GM12878 (cell line): ENCODE measurements at regions not wholly inside any gene's neighbourhood (a gene's known extent, or its start where the extent isn't known, plus 50 kb on each side); places are given as distances from the start of the nearest gene placed in this dataset.

Experiments used
- ATAC-seq: fragments of 200-7000 bp; cut with Tn5 transposase; 3 replicates; pipeline ENCODE4 v1.9.1; 2020; ENCODE audit warnings: mild to moderate bottlenecking, moderate library complexity
- BruUV-seq: library from RNA; stranded (reverse); fragments of 400-500 nt; replicated peaks from 2 replicates; lab custom pipeline; 2021; lab: Mats Ljungman, UMichigan
- CTCF ChIA-PET: fragments of 300-600 bp; sonication (Branson Sonifier 250); formaldehyde crosslinking; extraction: SDS; loops from one replicate; lab custom pipeline; 2021; ENCODE audit warnings: inconsistent platforms; lab: Yijun Ruan, JAX
- POLR2A ChIA-PET: fragments of 350-600 bp; formaldehyde crosslinking; extraction: SDS; loops from one replicate; lab custom pipeline; 2021; ENCODE audit warnings: inconsistent platforms; lab: Charles Lee
- RAD21 ChIA-PET: fragments of 300-600 bp; sonication (Branson Sonifier 250); formaldehyde crosslinking; loops from one replicate; lab custom pipeline; 2023; ENCODE audit warnings: antibody characterized with exemption; ENCODE audit not compliant: unreplicated experiment; lab: Charles Lee
- SMC1A ChIA-PET: fragments of 300-600 bp; sonication (Branson Sonifier 250); formaldehyde crosslinking; loops from one replicate; lab custom pipeline; 2023; ENCODE audit not compliant: unreplicated experiment, uncharacterized antibody; lab: Charles Lee
- DNase-seq: peaks from one replicate; pipeline ENCODE4 v3.0.0-alpha.2; 2011; ENCODE audit warnings: low read depth, low spot score
- FAIRE-seq: peaks from 3 replicates; lab custom pipeline; 2011; peaks lifted over from hg19 to GRCh38; lab: Jason Lieb, UNC
- H2AFZ ChIP-seq: 2 replicates; pipeline ENCODE4 v1.6.0; 2011; ENCODE audit warnings: low read depth, low read length, control low read depth; ENCODE audit not compliant: control insufficient read depth
- H3K27ac ChIP-seq: 2 replicates; pipeline ENCODE4 v1.5.1; 2011; ENCODE audit warnings: control low read depth; ENCODE audit not compliant: control insufficient read depth, insufficient read depth
- H3K27me3 ChIP-seq, 2 experiments: replicated peaks in 1 of 2; 2 replicates each; pipeline versions ENCODE4 v1.6.0 to v1.6.1; 2011; ENCODE audit warnings: low read length in 1 of 2; ENCODE audit not compliant: control insufficient read depth in 2 of 2, insufficient read depth in 2 of 2
- H3K36me3 ChIP-seq, 2 experiments: 2 replicates each; pipeline ENCODE4 v1.5.1; 2011; ENCODE audit warnings: low read length in 1 of 2; ENCODE audit not compliant: control insufficient read depth in 2 of 2, insufficient read depth in 2 of 2
- H3K4me1 ChIP-seq: 2 replicates; pipeline ENCODE4 v1.6.1; 2011; ENCODE audit warnings: mild to moderate bottlenecking, low read length, moderate library complexity, mixed read lengths; ENCODE audit not compliant: control insufficient read depth, insufficient read depth
- H3K4me2 ChIP-seq: 2 replicates; pipeline ENCODE4 v1.6.0; 2011; ENCODE audit warnings: control low read depth; ENCODE audit not compliant: control insufficient read depth, insufficient read depth
- H3K4me3 ChIP-seq: fragments of 200-600 bp; sonication (generic); 2 replicates; pipeline ENCODE4 v1.5.1; 2016
- H3K79me2 ChIP-seq: 2 replicates; pipeline ENCODE4 v1.6.0; 2011; ENCODE audit warnings: low read length; ENCODE audit not compliant: control insufficient read depth, insufficient read depth
- H3K9ac ChIP-seq: 2 replicates; pipeline ENCODE4 v1.8.0; 2011; ENCODE audit warnings: low read length, control low read depth, mixed read lengths; ENCODE audit not compliant: control insufficient read depth, insufficient read depth
- H3K9me3 ChIP-seq: replicated peaks from 3 replicates; pipeline ENCODE4 v1.5.1; 2011; ENCODE audit warnings: mild to moderate bottlenecking, low read length; ENCODE audit not compliant: control insufficient read depth, insufficient read depth
- H4K20me1 ChIP-seq: 2 replicates; pipeline ENCODE4 v1.6.0; 2011; ENCODE audit not compliant: control insufficient read depth, insufficient read depth
- EP300 ChIP-seq, 2 experiments: fragments of 150-350 bp in 1 of 2; IDR thresholded peaks; 2 replicates each; pipeline ENCODE4 v1.6.1; 2011 to 2012; ENCODE audit warnings: low read depth in 2 of 2, low read length in 2 of 2, borderline replicate concordance in 1 of 2, improper control_type of control experiment in 1 of 2, inconsistent platforms in 1 of 2; ENCODE audit not compliant: control insufficient read depth in 1 of 2
- JUNB ChIP-seq: IDR thresholded peaks from 2 replicates; pipeline ENCODE4 v1.6.1; 2016; ENCODE audit warnings: antibody characterized with exemption, mild to moderate bottlenecking
- MEF2B ChIP-seq: fragments of 450-650 bp; IDR thresholded peaks from 2 replicates; pipeline ENCODE4 v1.6.1; 2018; ENCODE audit warnings: mild to moderate bottlenecking, moderate library complexity; ENCODE audit not compliant: partially characterized antibody, poor library complexity, severe bottlenecking
- NR2C2 ChIP-seq: IDR thresholded peaks from 2 replicates; pipeline ENCODE4 v1.6.1; 2011; ENCODE audit warnings: borderline replicate concordance, low read depth; ENCODE audit not compliant: control insufficient read depth, insufficient read length
- PAX5 ChIP-seq: IDR thresholded peaks from 2 replicates; pipeline ENCODE4 v1.6.1; 2011; ENCODE audit warnings: low read depth, low read length, borderline replicate concordance
- POU2F2 ChIP-seq: IDR thresholded peaks from 3 replicates; pipeline ENCODE4 v1.6.1; 2011; ENCODE audit warnings: low read depth, mild to moderate bottlenecking, low read length, borderline replicate concordance
- TCF3 ChIP-seq: IDR thresholded peaks from 2 replicates; pipeline ENCODE4 v1.6.1; 2012; ENCODE audit warnings: low read depth, mild to moderate bottlenecking, low read length, borderline replicate concordance; ENCODE audit not compliant: insufficient read depth
- WGBS: methylation state at CpG from one replicate; pipeline ENCODE4 v1.1.6; 2016; ENCODE audit warnings: low lambda C conversion rate; ENCODE audit not compliant: insufficient replicate concordance, insufficient coverage; ENCODE audit errors: missing lambda C conversion rate; 5-methylcytosine and 5-hydroxymethylcytosine counted together
- in situ Hi-C: fragments of 300-500 bp; cut with MboI; formaldehyde crosslinking; loops from 9 replicates; pipeline ENCODE4 v1.14.3; 2018; ENCODE audit warnings: mixed read lengths
- intact Hi-C: fragments of 100-400 bp; cut with micrococcal nuclease; formaldehyde crosslinking; loops from one replicate; pipeline ENCODE4 v1.14.2; 2022; ENCODE audit not compliant: unreplicated experiment
- TF ChIP-seq, protein P1 (sequence below): IDR thresholded peaks from 2 replicates; pipeline ENCODE4 v1.6.1; 2012; ENCODE audit warnings: low read depth, low read length, improper control_type of control experiment
- TF ChIP-seq, protein P2 (sequence below): IDR thresholded peaks from 2 replicates; pipeline ENCODE4 v1.6.1; 2012; ENCODE audit warnings: mild to moderate bottlenecking, low read depth, low read length
- TF ChIP-seq, protein P3 (sequence below): IDR thresholded peaks from 2 replicates; pipeline ENCODE4 v1.6.1; 2011; ENCODE audit warnings: borderline replicate concordance, low read depth, mild to moderate bottlenecking, moderate library complexity, low read length; ENCODE audit not compliant: insufficient read depth, poor library complexity, severe bottlenecking

DNA sequence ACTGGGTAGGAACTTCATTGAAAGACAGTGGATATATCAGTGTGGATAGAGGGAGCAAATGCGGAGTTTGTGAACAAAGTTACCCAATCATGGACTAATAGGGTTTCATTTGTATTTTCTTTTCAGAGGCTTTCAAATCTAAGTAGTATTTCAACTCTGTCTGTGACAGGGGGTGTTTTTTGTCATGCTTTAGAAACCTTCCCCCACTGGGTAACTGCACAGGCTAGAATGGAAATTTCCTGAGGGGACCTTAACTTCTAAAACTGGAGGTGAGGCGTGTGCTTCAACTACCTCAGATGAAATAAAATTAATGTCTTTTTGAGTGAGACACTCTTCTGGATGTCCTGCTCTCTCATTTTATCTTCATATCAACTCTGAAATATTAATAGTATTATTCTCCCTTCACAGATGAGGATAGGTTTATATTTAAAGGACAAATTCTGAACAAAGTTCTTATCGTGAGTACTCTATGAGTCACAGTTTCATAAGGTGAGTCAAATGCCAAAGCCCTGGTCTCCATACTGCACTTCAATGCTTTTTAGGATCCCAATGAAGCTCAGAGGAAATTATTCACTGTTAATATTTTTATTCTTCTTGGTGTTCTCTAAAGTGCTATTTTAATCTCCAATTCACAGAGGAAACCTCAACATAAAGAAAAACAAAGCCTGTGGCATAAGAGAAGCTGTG lies 770.6 kb downstream of the CCSER2 start:
- BruUV-seq, result no TSS peak
- Histone ChIP-seq H2AFZ (no peak overlapping the region), H3K27ac (no peak overlapping the region), H3K36me3 (no peaks in the 10 kb centered on the region), H3K4me2 (no peak overlapping the region), H3K4me3 (no peak overlapping the region)
- SMC1A ChIA-PET, result no interaction called here
- intact Hi-C loops, result no loop called here
- CTCF ChIA-PET, result interaction anchor here (1.3 kb wide), 1 partner anchor 19 kb away, joined by 3 read pairs; no protein-coding TSS in a partner anchor
- no peak for TF ChIP-seq POU2F2
- TF ChIP-seq EP300 (IDR thresholded peaks at IDR 0.05; ENCODE audit: borderline replicate concordance in 1 of 2, control insufficient read depth in 1 of 2, low read depth in 2 of 2, low read length in 2 of 2), result no peak
- TF ChIP-seq, all 136 proteins: peak for 0
- RAD21 ChIA-PET, result no interaction called here
- Histone ChIP-seq H3K4me1 (no peaks in the 10 kb centered on the region), H3K9me3 (no peaks in the 10 kb centered on the region), H3K79me2 (no peaks in the 10 kb centered on the region), H3K27me3 (no peaks in the 10 kb centered on the region), H3K9ac (no peak overlapping the region), H4K20me1 (no peaks in the 10 kb centered on the region)
- no peak for FAIRE-seq
- 22% methylated on average over 3 of the region's 3 CpGs for WGBS
- in situ Hi-C loops, result no loop called here
- no peak for ATAC-seq
- no peak for DNase-seq
- POLR2A ChIA-PET, result no interaction called here

DNA sequence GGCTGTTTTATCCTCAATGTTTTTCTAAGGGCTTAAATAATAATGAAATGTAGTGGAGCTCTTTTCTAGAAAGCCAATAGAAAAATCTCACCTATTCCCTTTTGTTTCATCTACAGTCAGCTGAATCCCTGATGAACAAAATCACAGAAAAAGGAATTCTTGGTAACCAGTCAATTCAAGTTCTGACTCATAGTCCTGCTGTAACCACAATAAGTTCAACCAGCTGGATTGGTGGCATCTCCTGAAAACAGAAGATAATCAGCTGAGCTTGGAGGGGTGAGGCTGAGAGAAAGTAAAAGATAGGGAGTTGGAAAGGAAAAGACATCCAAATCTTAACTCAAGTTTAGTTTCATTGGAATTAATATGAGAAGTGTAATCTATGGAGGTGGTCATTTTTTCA lies 772.1 kb downstream of the CCSER2 start:
- Histone ChIP-seq H3K4me3 (no peak overlapping the region), H3K27ac (no peak overlapping the region), H3K9ac (no peak overlapping the region), H3K4me2 (no peak overlapping the region), H3K4me1 (no peaks in the 10 kb centered on the region), H4K20me1 (no peaks in the 10 kb centered on the region), H3K9me3 (no peaks in the 10 kb centered on the region), H3K36me3 (no peaks in the 10 kb centered on the region), H3K27me3 (no peaks in the 10 kb centered on the region), H3K79me2 (no peaks in the 10 kb centered on the region), H2AFZ (no peak overlapping the region)
- BruUV-seq, result no TSS peak
- ChIA-PET POLR2A (no interaction called here), CTCF (no interaction called here), SMC1A (no interaction called here), RAD21 (no interaction called here)
- no peak for ATAC-seq
- in situ Hi-C loops (no loop called here), intact Hi-C loops (no loop called here)
- DNase-seq, result no peak
- no peak for FAIRE-seq
- TF ChIP-seq, protein P1, sequence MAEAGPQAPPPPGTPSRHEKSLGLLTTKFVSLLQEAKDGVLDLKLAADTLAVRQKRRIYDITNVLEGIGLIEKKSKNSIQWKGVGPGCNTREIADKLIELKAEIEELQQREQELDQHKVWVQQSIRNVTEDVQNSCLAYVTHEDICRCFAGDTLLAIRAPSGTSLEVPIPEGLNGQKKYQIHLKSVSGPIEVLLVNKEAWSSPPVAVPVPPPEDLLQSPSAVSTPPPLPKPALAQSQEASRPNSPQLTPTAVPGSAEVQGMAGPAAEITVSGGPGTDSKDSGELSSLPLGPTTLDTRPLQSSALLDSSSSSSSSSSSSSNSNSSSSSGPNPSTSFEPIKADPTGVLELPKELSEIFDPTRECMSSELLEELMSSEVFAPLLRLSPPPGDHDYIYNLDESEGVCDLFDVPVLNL, result no peak
- TF ChIP-seq, protein P2, sequence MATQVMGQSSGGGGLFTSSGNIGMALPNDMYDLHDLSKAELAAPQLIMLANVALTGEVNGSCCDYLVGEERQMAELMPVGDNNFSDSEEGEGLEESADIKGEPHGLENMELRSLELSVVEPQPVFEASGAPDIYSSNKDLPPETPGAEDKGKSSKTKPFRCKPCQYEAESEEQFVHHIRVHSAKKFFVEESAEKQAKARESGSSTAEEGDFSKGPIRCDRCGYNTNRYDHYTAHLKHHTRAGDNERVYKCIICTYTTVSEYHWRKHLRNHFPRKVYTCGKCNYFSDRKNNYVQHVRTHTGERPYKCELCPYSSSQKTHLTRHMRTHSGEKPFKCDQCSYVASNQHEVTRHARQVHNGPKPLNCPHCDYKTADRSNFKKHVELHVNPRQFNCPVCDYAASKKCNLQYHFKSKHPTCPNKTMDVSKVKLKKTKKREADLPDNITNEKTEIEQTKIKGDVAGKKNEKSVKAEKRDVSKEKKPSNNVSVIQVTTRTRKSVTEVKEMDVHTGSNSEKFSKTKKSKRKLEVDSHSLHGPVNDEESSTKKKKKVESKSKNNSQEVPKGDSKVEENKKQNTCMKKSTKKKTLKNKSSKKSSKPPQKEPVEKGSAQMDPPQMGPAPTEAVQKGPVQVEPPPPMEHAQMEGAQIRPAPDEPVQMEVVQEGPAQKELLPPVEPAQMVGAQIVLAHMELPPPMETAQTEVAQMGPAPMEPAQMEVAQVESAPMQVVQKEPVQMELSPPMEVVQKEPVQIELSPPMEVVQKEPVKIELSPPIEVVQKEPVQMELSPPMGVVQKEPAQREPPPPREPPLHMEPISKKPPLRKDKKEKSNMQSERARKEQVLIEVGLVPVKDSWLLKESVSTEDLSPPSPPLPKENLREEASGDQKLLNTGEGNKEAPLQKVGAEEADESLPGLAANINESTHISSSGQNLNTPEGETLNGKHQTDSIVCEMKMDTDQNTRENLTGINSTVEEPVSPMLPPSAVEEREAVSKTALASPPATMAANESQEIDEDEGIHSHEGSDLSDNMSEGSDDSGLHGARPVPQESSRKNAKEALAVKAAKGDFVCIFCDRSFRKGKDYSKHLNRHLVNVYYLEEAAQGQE, result no peak
- no peak for TF ChIP-seq MEF2B
- no peak for TF ChIP-seq JUNB
- TF ChIP-seq TCF3, result no peak
- TF ChIP-seq PAX5, result no peak
- TF ChIP-seq, protein P3, sequence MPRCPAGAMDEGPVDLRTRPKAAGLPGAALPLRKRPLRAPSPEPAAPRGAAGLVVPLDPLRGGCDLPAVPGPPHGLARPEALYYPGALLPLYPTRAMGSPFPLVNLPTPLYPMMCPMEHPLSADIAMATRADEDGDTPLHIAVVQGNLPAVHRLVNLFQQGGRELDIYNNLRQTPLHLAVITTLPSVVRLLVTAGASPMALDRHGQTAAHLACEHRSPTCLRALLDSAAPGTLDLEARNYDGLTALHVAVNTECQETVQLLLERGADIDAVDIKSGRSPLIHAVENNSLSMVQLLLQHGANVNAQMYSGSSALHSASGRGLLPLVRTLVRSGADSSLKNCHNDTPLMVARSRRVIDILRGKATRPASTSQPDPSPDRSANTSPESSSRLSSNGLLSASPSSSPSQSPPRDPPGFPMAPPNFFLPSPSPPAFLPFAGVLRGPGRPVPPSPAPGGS, result no peak
- no peak for TF ChIP-seq NR2C2
